Keratinocyte (primary cell): ENCODE measurements at regions not wholly inside any gene's neighbourhood (a gene's known extent, or its start where the extent isn't known, plus 50 kb on each side); places are given as distances from the start of the nearest gene placed in this dataset.

Experiments
- CTCF ChIP-seq, 3 experiments: IDR thresholded peaks in 1 of 3; conservative IDR thresholded peaks in 1 of 3; optimal IDR thresholded peaks in 1 of 3; 2 replicates in 2 of 3; 3 replicates in 1 of 3; pipeline versions ENCODE3 to v1.5.1; 2011; ENCODE audit warnings: low read length in 3 of 3, mild to moderate bottlenecking in 3 of 3, moderate library complexity in 2 of 3, control low read depth in 1 of 3, inconsistent platforms in 1 of 3; ENCODE audit not compliant: insufficient read depth in 2 of 3; ENCODE audit errors: extremely low read depth in 1 of 3
- EZH2 ChIP-seq: IDR thresholded peaks from one replicate; pipeline ENCODE4 v1.6.1; 2012; ENCODE audit warnings: inconsistent platforms, mild to moderate bottlenecking, low read length, moderate library complexity

GRCh38 chr12:94812345-94812744 lies 162.0 kb upstream of the TMCC3 start:
- TF ChIP-seq CTCF (optimal IDR thresholded peaks at IDR 0.05 in 1 of 3, IDR thresholded peaks at IDR 0.05 in 1 of 3, conservative IDR thresholded peaks at IDR 0.05 in 1 of 3; ENCODE audit: extremely low read depth in 1 of 3, insufficient read depth in 2 of 3, low read length in 3 of 3) (no peak), EZH2 (no peak)
